Nephron progenitor cell (in vitro differentiated cells): ENCODE measurements at regions not wholly inside any gene's neighbourhood (a gene's known extent, or its start where the extent isn't known, plus 50 kb on each side); places are given as distances from the start of the nearest gene placed in this dataset.

ENCODE experiments used
- DNase-seq: peaks from one replicate; pipeline ENCODE4 v3.0.0; 2021
- H3K27ac Mint-ChIP-seq: 2 replicates; pipeline ENCODE4 v1.8.0; 2021; ENCODE audit warnings: mild to moderate bottlenecking, moderate library complexity, mixed read lengths
- H3K27me3 Mint-ChIP-seq: 2 replicates; pipeline ENCODE4 v1.8.0; 2021; ENCODE audit warnings: mild to moderate bottlenecking, low read depth, mixed read lengths; ENCODE audit not compliant: poor library complexity
- H3K36me3 Mint-ChIP-seq: 2 replicates; pipeline ENCODE4 v1.8.0; 2021; ENCODE audit warnings: low read depth, mixed read lengths
- H3K4me1 Mint-ChIP-seq: 2 replicates; pipeline ENCODE4 v1.8.0; 2021; ENCODE audit warnings: mixed read lengths
- H3K4me3 Mint-ChIP-seq: 2 replicates; pipeline ENCODE4 v1.8.0; 2021; ENCODE audit warnings: mild to moderate bottlenecking, moderate library complexity, mixed read lengths
- H3K9me3 Mint-ChIP-seq: 2 replicates; pipeline ENCODE4 v1.8.0; 2021; ENCODE audit warnings: mild to moderate bottlenecking, moderate library complexity, mixed read lengths
- TF ChIP-seq, protein P1 (sequence below): fragments of 200-600 bp; sonication (generic); IDR thresholded peaks from 2 replicates; pipeline ENCODE4 v1.5.0; 2021; ENCODE audit warnings: antibody characterized with exemption

DNA sequence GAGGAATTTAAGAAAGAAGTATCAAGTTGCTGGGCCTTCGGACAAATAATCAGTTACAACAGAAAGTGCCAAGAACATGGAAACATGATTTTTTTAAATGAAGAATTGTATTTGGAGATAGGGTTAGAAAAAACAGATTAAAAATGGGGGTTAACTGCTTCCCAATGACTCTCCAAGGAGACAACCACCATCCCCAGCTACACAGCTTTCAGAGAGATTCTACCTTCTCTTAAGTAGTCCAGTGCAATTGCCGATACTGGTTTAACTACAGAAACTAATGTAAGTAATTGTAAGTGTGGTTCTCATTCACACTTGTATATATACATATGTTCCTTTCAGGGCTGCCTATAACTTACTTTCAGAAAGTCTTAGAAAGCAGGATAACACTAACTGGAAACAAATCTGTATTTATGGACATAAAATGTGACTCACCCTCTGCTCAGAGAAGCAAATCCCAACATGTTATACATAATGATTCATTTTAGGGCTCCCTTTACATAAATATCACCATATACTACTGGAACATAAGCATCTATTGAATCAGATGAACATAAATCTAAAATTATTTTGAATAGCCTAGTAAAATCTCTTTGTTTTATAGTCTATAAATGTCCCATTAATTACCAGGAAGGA lies 248.9 kb upstream of the UGT8 start:
- no peaks in the 10 kb centered on the region for H3K27me3 Mint-ChIP-seq
- H3K9me3 Mint-ChIP-seq = peaks cover 16% of the 10 kb centered on the region
- no peaks in the 10 kb centered on the region for H3K4me1 Mint-ChIP-seq
- TF ChIP-seq, protein P1, sequence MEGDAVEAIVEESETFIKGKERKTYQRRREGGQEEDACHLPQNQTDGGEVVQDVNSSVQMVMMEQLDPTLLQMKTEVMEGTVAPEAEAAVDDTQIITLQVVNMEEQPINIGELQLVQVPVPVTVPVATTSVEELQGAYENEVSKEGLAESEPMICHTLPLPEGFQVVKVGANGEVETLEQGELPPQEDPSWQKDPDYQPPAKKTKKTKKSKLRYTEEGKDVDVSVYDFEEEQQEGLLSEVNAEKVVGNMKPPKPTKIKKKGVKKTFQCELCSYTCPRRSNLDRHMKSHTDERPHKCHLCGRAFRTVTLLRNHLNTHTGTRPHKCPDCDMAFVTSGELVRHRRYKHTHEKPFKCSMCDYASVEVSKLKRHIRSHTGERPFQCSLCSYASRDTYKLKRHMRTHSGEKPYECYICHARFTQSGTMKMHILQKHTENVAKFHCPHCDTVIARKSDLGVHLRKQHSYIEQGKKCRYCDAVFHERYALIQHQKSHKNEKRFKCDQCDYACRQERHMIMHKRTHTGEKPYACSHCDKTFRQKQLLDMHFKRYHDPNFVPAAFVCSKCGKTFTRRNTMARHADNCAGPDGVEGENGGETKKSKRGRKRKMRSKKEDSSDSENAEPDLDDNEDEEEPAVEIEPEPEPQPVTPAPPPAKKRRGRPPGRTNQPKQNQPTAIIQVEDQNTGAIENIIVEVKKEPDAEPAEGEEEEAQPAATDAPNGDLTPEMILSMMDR = no peak
- H3K36me3 Mint-ChIP-seq = no peaks in the 10 kb centered on the region
- no peak overlapping the region for H3K27ac Mint-ChIP-seq
- H3K4me3 Mint-ChIP-seq = no peak overlapping the region
- DNase-seq = no peak

DNA sequence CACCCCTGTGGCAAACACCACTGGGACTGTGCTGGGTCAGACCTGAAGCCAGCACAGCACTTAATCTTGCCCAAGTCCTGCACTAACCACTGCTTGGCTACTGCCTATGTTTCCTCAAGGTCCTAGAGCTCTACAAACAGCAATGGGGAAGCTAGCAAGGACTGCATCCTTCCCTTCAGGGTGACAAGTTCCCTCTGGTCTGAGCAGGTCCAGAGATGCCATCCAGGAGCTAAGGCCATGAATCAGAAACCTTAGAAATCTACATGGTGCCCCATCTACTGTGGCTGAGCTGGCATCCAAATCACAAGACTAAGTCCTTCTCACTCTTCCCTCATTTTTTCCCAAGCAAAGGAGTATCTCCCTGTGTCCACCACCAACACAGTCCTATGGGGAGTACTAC lies 239.7 kb upstream of the UGT8 start:
- Mint-ChIP-seq H3K4me1 (no peaks in the 10 kb centered on the region), H3K27ac (no peak overlapping the region), H3K36me3 (no peaks in the 10 kb centered on the region), H3K27me3 (peaks cover 4% of the 10 kb centered on the region), H3K4me3 (no peak overlapping the region), H3K9me3 (no peaks in the 10 kb centered on the region)
- DNase-seq = no peak
- TF ChIP-seq, protein P1 = no peak

DNA sequence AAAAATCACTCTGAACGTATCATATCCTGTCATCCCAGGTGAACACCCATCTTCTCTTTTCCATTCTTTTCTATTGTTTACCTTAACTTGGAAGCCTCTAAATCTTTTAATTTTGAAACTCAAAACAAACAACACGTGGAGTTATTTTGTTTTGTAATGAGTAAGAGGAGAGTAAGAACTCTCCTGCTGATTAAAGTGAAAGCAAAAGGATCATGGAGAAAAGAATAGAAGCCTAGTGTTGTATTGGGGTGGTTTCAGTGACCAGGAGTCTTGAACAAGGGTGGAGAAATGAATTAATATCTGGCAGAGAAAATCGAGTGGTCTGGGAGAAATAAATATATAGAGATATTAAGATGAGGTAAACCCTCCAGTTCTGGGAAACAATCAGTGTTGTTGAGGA lies 237.4 kb upstream of the UGT8 start:
- Mint-ChIP-seq H3K4me3 (no peak overlapping the region), H3K9me3 (no peaks in the 10 kb centered on the region), H3K27ac (no peak overlapping the region), H3K4me1 (no peaks in the 10 kb centered on the region), H3K36me3 (no peaks in the 10 kb centered on the region), H3K27me3 (peaks cover 4% of the 10 kb centered on the region)
- TF ChIP-seq, protein P1 = no peak
- no peak for DNase-seq

DNA sequence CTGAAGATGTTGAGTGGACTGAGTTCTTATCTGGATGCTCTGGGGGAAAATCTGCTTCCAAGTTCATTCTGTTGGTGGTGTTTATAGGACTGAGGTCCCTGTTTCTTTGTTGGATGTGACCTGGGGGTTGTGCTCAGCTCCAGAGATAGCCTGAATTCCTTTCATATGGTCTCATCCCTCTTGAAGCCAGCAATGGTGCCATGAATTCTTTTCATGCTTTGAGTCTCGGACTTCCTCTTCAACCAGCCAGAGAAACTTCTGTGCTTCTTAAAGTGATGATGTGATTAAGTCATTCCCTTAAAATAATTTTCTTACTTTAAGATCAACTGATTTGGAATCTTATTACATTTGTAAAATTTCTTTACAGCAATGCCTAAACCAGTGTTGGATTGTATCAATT lies 233.8 kb upstream of the UGT8 start:
- Mint-ChIP-seq H3K36me3 (no peaks in the 10 kb centered on the region), H3K4me3 (no peak overlapping the region), H3K27ac (no peak overlapping the region), H3K9me3 (no peaks in the 10 kb centered on the region), H3K27me3 (peaks cover 4% of the 10 kb centered on the region), H3K4me1 (no peaks in the 10 kb centered on the region)
- TF ChIP-seq, protein P1 = no peak
- DNase-seq = no peak

DNA sequence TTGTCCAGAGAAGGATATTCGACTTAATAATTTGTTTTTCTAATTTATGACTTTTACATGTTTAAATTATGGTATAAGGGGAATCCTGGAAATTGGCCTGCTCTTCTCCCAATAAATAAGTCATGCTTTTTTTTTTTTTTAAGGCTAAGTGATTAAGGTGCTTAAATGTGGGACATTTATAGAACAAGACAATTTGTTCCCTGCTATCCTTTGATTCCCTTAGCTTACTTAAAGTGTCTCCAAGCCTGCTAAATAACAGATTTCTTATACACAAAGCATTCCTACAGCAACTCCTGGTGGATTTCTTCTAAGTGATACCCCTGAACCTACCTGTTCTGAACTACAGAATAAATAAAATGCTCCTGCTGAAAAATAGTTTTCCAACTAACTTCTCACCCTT lies 233.0 kb upstream of the UGT8 start:
- Mint-ChIP-seq H3K9me3 (no peaks in the 10 kb centered on the region), H3K4me3 (no peak overlapping the region), H3K27me3 (no peaks in the 10 kb centered on the region), H3K4me1 (no peaks in the 10 kb centered on the region), H3K36me3 (no peaks in the 10 kb centered on the region), H3K27ac (no peak overlapping the region)
- TF ChIP-seq, protein P1 = no peak
- DNase-seq = no peak

DNA sequence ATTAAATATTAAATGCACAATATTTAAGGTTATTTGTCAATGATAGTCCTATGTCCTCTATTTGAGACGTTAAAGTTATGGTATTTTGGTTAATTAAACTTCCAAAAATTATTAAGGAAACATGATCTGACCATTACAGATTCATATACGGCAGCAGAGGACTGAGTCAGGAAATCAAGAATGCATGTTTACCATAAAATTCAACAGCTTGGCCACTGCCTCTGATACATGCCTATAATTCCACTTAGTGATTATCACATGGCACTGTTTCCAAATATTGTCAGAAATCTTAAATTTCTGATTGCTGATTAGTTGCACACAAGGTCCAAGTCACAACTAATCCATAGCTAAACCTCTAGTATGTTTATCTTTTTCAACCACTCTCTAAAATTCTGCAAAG lies 232.2 kb upstream of the UGT8 start:
- no peaks in the 10 kb centered on the region for H3K4me1 Mint-ChIP-seq
- no peaks in the 10 kb centered on the region for H3K9me3 Mint-ChIP-seq
- H3K36me3 Mint-ChIP-seq = no peaks in the 10 kb centered on the region
- DNase-seq = no peak
- TF ChIP-seq, protein P1 = no peak
- no peaks in the 10 kb centered on the region for H3K27me3 Mint-ChIP-seq
- no peak overlapping the region for H3K4me3 Mint-ChIP-seq
- H3K27ac Mint-ChIP-seq = no peak overlapping the region
